Activated B cell treated with CpG ODN at 0.5 μM for 24 hours (primary cell): ENCODE measurements at regions not wholly inside any gene's neighbourhood (a gene's known extent, or its start where the extent isn't known, plus 50 kb on each side); places are given as distances from the start of the nearest gene placed in this dataset.
"Not testable (repeated sequence)": the region's sequence is repeated elsewhere in the genome, so short reads cannot be mapped to it uniquely, and the experiment has no call there.

Experiments used
- ATAC-seq: fragments of 200-7000 bp; cut with Tn5 transposase; one replicate; pipeline ENCODE4 v1.10.0; 2021; ENCODE audit warnings: low read depth, mild to moderate bottlenecking, moderate library complexity
- CTCF ChIA-PET: fragments of 350-600 bp; sonication (Branson Sonifier 250); formaldehyde crosslinking; loops from one replicate; lab custom pipeline; 2021; ENCODE audit warnings: antibody characterized with exemption; lab: Charles Lee
- POLR2A ChIA-PET: fragments of 350-600 bp; sonication (Branson Sonifier 250); formaldehyde crosslinking; loops from one replicate; lab custom pipeline; 2021; ENCODE audit warnings: antibody characterized with exemption; lab: Charles Lee
- DNase-seq: peaks from one replicate; pipeline ENCODE4 v3.0.0; 2022
- H3K27ac Mint-ChIP-seq: one replicate; pipeline ENCODE4 v1.8.0; 2020; ENCODE audit warnings: mixed read lengths
- H3K27me3 Mint-ChIP-seq: one replicate; pipeline ENCODE4 v1.8.0; 2021; ENCODE audit warnings: mixed read lengths
- H3K36me3 Mint-ChIP-seq: one replicate; pipeline ENCODE4 v1.8.0; 2021; ENCODE audit warnings: low read depth, mixed read lengths
- H3K4me1 Mint-ChIP-seq: one replicate; pipeline ENCODE4 v1.8.0; 2021; ENCODE audit warnings: mixed read lengths
- H3K4me3 Mint-ChIP-seq: one replicate; pipeline ENCODE4 v1.8.0; 2020; ENCODE audit warnings: mild to moderate bottlenecking, mixed read lengths
- H3K9me3 Mint-ChIP-seq: one replicate; pipeline ENCODE4 v1.8.0; 2020; ENCODE audit warnings: mixed read lengths
- intact Hi-C: fragments of 100-400 bp; cut with micrococcal nuclease; formaldehyde crosslinking; loops from one replicate; pipeline ENCODE4 v1.15.1; 2024
- TF ChIP-seq, protein P1 (sequence below): fragments of 200-600 bp; IDR thresholded peaks from one replicate; pipeline ENCODE4 v1.8.0; 2022; ENCODE audit warnings: antibody characterized with exemption, mild to moderate bottlenecking

DNA sequence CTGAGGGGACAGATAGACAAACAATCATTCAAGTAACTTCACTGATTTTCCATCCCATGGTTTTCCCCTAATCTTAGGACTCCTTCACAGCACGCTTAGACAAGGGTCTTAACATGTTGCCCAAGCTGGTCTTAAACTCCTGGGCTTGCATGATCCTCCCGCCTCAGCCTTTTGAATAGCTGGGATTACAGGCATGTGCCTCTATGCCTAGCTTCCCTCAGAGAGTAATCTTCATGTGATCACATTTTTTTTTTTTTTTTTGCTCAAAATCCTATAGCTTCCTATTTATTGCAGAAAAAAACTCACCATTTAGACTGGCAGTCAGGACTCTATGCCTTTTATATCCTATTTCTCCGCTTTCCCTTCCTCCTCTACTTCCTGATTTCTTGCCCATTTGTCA is 90.4 kb upstream of the DPH5 start:
- Mint-ChIP-seq H3K4me1 (peaks cover 31% of the 10 kb centered on the region), H3K27ac (no peak overlapping the region), H3K36me3 (no peaks in the 10 kb centered on the region), H3K27me3 (no peaks in the 10 kb centered on the region), H3K4me3 (no peak overlapping the region), H3K9me3 (no peaks in the 10 kb centered on the region)
- ATAC-seq, result no peak
- intact Hi-C loops, result no loop called here
- TF ChIP-seq, protein P1, sequence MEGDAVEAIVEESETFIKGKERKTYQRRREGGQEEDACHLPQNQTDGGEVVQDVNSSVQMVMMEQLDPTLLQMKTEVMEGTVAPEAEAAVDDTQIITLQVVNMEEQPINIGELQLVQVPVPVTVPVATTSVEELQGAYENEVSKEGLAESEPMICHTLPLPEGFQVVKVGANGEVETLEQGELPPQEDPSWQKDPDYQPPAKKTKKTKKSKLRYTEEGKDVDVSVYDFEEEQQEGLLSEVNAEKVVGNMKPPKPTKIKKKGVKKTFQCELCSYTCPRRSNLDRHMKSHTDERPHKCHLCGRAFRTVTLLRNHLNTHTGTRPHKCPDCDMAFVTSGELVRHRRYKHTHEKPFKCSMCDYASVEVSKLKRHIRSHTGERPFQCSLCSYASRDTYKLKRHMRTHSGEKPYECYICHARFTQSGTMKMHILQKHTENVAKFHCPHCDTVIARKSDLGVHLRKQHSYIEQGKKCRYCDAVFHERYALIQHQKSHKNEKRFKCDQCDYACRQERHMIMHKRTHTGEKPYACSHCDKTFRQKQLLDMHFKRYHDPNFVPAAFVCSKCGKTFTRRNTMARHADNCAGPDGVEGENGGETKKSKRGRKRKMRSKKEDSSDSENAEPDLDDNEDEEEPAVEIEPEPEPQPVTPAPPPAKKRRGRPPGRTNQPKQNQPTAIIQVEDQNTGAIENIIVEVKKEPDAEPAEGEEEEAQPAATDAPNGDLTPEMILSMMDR, result no peak
- no peak for DNase-seq
- ChIA-PET POLR2A (interaction anchor here (0.7 to 0.9 kb wide), 2 partner anchors 120 to 122 kb away, joined by 3 read pairs; no protein-coding TSS in a partner anchor), CTCF (no interaction called here)

DNA sequence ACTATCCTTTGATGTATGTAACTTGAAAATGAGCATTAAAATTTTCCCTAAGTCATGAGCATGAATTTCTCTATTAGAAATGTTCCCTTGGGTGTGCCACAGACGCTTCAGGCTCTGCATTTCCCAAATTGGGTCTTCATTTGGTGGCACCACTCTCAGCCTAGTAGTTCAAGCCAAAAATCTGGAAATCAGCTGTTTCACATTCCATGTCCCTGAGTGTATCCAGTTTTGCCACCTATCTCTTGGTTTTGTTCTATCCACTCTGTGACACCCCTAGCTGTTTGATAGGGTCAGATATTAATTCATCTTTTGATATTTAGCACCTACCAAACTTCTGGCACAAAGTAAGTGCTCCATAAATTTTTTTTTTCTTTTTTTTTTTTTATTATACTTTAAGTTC is 89.5 kb upstream of the DPH5 start:
- H3K4me3 Mint-ChIP-seq, result no peak overlapping the region
- intact Hi-C loops, result no loop called here
- ATAC-seq (no peak), DNase-seq (no peak)
- peak overlapping the region; percentile 9 for H3K27ac Mint-ChIP-seq
- no peaks in the 10 kb centered on the region for H3K36me3 Mint-ChIP-seq
- ChIA-PET POLR2A (interaction anchor here (0.7 to 0.9 kb wide), 2 partner anchors 121 to 294 kb away, joined by 3 read pairs; no protein-coding TSS in a partner anchor), CTCF (no interaction called here)
- no peaks in the 10 kb centered on the region for H3K9me3 Mint-ChIP-seq
- H3K27me3 Mint-ChIP-seq, result no peaks in the 10 kb centered on the region
- peaks cover 33% of the 10 kb centered on the region for H3K4me1 Mint-ChIP-seq
- TF ChIP-seq, protein P1, result no peak

DNA sequence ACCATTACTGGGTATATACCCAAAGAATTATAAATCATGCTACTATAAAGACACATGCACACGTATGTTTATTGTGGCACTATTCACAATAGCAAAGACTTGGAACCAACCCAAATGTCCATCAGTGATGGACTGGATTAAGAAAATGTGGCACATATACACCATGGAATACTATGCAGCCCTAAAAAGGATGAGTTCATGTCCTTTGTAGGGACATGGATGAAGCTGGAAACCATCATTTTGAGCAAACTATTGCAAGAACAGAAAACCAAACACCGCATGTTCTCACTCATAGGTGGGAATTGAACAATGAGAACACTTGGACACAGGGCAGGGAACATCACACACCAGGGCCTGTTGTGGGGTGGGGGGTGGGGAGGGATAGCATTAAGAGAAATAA is 88.5 kb upstream of the DPH5 start:
- H3K9me3 Mint-ChIP-seq, H3K27ac Mint-ChIP-seq, CTCF ChIA-PET, H3K27me3 Mint-ChIP-seq, H3K36me3 Mint-ChIP-seq, ATAC-seq, POLR2A ChIA-PET, H3K4me3 Mint-ChIP-seq, DNase-seq: not testable (repeated sequence)
- intact Hi-C loops, result loop anchor here (5.0 kb wide), 2 partner anchors 47 to 87 kb away; partner anchors contain the start of gene DPH5
- peaks cover 40% of the 10 kb centered on the region for H3K4me1 Mint-ChIP-seq

GRCh38 chr1:101112051-101112780 is 86.6 kb upstream of the DPH5 start:
- H3K9me3 Mint-ChIP-seq, result no peaks in the 10 kb centered on the region
- TF ChIP-seq, protein P1, result no peak
- intact Hi-C loops, result loop anchor here (1.0 to 5.0 kb wide), 3 partner anchors 45 to 124 kb away; partner anchors contain the start of gene DPH5
- peak; percentile 32 for DNase-seq
- H3K4me3 Mint-ChIP-seq, result peak overlapping the region; percentile 57
- no peaks in the 10 kb centered on the region for H3K27me3 Mint-ChIP-seq
- peak; percentile 96 for ATAC-seq
- H3K4me1 Mint-ChIP-seq, result peaks cover 40% of the 10 kb centered on the region
- ChIA-PET CTCF (interaction anchor here (0.8 to 1.5 kb wide), 5 partner anchors 10 to 176 kb away, joined by 4 to 8 read pairs (median 5); no protein-coding TSS in a partner anchor), POLR2A (interaction anchor here (0.7 to 2.0 kb wide), 12 partner anchors 9 to 197 kb away, joined by 3 to 35 read pairs (median 3); partner anchors contain the start of gene S1PR1)
- H3K27ac Mint-ChIP-seq, result peak overlapping the region; percentile 93
- H3K36me3 Mint-ChIP-seq, result no peaks in the 10 kb centered on the region

DNA sequence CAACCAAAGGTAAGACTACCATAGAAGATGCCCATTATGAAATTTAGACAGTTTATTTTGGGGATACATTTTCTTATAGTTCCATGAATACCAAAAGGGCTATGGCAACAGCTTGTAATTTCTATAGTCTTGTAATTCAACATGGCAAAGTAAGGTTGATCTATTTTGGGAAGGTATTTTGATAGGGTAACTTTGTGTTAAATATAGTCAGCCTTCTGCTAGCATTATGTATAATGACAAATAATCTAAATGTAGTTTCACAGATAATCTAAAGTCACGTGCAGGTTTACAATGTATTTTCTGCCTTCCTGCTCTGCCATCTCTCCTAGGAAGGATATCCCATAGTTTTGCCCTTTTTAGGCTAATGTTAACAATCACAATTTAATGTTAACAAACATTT is 85.9 kb upstream of the DPH5 start:
- Mint-ChIP-seq H3K4me1 (peaks cover 40% of the 10 kb centered on the region), H3K27me3 (no peaks in the 10 kb centered on the region), H3K27ac (peak overlapping the region; percentile 93), H3K9me3 (no peaks in the 10 kb centered on the region), H3K36me3 (no peaks in the 10 kb centered on the region), H3K4me3 (peak overlapping the region; percentile 8)
- TF ChIP-seq, protein P1, result no peak
- POLR2A ChIA-PET, result interaction anchor here (1.4 to 2.0 kb wide), 3 partner anchors 10 to 125 kb away, joined by 3 to 35 read pairs (median 4); partner anchors contain the start of gene S1PR1
- CTCF ChIA-PET, result interaction anchor here (1.0 to 1.5 kb wide), 2 partner anchors 11 to 127 kb away, joined by 5 to 8 read pairs; no protein-coding TSS in a partner anchor
- DNase-seq (no peak), ATAC-seq (no peak)
- intact Hi-C loops, result loop anchor here (5.0 kb wide), 2 partner anchors 44 to 84 kb away; partner anchors contain the start of gene DPH5
